Fibroblast of lung (primary cell): ENCODE measurements at regions not wholly inside any gene's neighbourhood (a gene's known extent, or its start where the extent isn't known, plus 50 kb on each side); places are given as distances from the start of the nearest gene placed in this dataset.
A peak's percentile ranks its signal among the peaks of the same experiment; 100 is the strongest.

Source experiments
- DNase-seq, 2 donors: peaks; one replicate each; pipeline versions ENCODE4 v3.0.0 to v3.0.0-alpha.2; 2010; ENCODE audit warnings: low read depth in 2 of 2
- H2AFZ ChIP-seq: 2 replicates; pipeline ENCODE4 v1.5.1; 2012; ENCODE audit warnings: low read length, control low read depth, inconsistent platforms
- H3K27ac ChIP-seq: 2 replicates; pipeline ENCODE4 v1.5.1; 2011; ENCODE audit warnings: low read length, control low read depth; ENCODE audit not compliant: insufficient read depth
- H3K27me3 ChIP-seq: 2 replicates; pipeline ENCODE4 v1.5.1; 2011; ENCODE audit warnings: mild to moderate bottlenecking, low read length; ENCODE audit not compliant: control insufficient read depth, insufficient read depth
- H3K36me3 ChIP-seq: 2 replicates; pipeline ENCODE4 v1.5.1; 2011; ENCODE audit warnings: low read length; ENCODE audit not compliant: control insufficient read depth, insufficient read depth
- H3K4me1 ChIP-seq: 2 replicates; pipeline ENCODE4 v1.5.1; 2011; ENCODE audit warnings: low read length; ENCODE audit not compliant: control insufficient read depth, insufficient read depth; ENCODE audit errors: extremely low read depth
- H3K4me2 ChIP-seq: 2 replicates; pipeline ENCODE4 v1.5.1; 2011; ENCODE audit warnings: low read length, control low read depth; ENCODE audit not compliant: insufficient read depth; ENCODE audit errors: extremely low read depth
- H3K4me3 ChIP-seq, 4 experiments: fragments of 200-600 bp in 1 of 4; sonication (generic) in 1 of 4; replicated peaks in 1 of 4; 2 replicates each; pipeline ENCODE4 v1.5.1; 2011 to 2016; ENCODE audit warnings: low read length in 4 of 4, low read depth in 3 of 4, mild to moderate bottlenecking in 3 of 4, control low read depth in 2 of 4, inconsistent platforms in 1 of 4, mixed read lengths in 1 of 4; ENCODE audit not compliant: insufficient read depth in 1 of 4; ENCODE audit errors: control extremely low read depth in 1 of 4
- H3K79me2 ChIP-seq: 2 replicates; pipeline ENCODE4 v1.5.1; 2012; ENCODE audit warnings: mild to moderate bottlenecking, low read length, inconsistent platforms; ENCODE audit not compliant: control insufficient read depth, insufficient read depth
- H3K9ac ChIP-seq: 2 replicates; pipeline ENCODE4 v1.5.1; 2011; ENCODE audit warnings: mild to moderate bottlenecking, low read length, control low read depth; ENCODE audit not compliant: insufficient read depth
- H3K9me3 ChIP-seq: 2 replicates; pipeline ENCODE4 v1.5.1; 2012; ENCODE audit warnings: low read depth, low read length; ENCODE audit not compliant: control insufficient read depth, insufficient read depth
- H4K20me1 ChIP-seq: 2 replicates; pipeline ENCODE4 v1.5.1; 2011; ENCODE audit warnings: low read length; ENCODE audit not compliant: control insufficient read depth, insufficient read depth; ENCODE audit errors: extremely low read depth
- EZH2 ChIP-seq: IDR thresholded peaks from 2 replicates; pipeline ENCODE4 v1.5.1; 2012; ENCODE audit warnings: low read length, control low read depth, mild to moderate bottlenecking; ENCODE audit errors: missing control alignments
- TF ChIP-seq, protein P1 (sequence below), 2 donors: IDR thresholded peaks in 1 of 2; conservative IDR thresholded peaks in 1 of 2; 1 replicate in 1 of 2; 2 replicates in 1 of 2; pipeline ENCODE4 v1.5.1; 2011 to 2012; ENCODE audit warnings: low read length in 2 of 2, control low read depth in 1 of 2, inconsistent platforms in 1 of 2, low read depth in 1 of 2, mild to moderate bottlenecking in 1 of 2

DNA sequence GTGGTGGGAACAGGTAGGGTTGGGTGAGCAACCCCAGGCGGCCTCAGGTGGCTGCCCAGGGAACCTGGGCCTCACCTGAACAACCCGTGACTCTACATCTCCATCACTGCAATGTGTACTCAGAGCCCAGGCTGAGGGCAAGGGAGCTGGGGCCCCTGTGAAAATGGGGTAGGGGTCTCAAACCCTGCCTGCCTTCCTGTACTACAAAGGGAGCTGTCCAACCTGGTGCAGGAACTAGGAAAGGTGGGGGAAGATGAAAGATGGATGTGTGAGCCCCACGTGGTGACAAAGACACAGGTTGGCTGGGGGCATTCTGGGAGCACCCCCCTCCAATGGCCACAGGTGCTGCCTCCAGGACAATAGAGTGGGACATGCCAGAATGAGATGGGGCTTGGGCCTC, 62.1 kb upstream of the SLC2A12 start:
- no peak for DNase-seq
- H3K79me2 ChIP-seq = no peaks in the 10 kb centered on the region
- H3K4me1 ChIP-seq = no peaks in the 10 kb centered on the region
- H2AFZ ChIP-seq = no peak overlapping the region
- H4K20me1 ChIP-seq = no peaks in the 10 kb centered on the region
- H3K27ac ChIP-seq = no peak overlapping the region
- H3K9ac ChIP-seq = no peak overlapping the region
- TF ChIP-seq, protein P1, sequence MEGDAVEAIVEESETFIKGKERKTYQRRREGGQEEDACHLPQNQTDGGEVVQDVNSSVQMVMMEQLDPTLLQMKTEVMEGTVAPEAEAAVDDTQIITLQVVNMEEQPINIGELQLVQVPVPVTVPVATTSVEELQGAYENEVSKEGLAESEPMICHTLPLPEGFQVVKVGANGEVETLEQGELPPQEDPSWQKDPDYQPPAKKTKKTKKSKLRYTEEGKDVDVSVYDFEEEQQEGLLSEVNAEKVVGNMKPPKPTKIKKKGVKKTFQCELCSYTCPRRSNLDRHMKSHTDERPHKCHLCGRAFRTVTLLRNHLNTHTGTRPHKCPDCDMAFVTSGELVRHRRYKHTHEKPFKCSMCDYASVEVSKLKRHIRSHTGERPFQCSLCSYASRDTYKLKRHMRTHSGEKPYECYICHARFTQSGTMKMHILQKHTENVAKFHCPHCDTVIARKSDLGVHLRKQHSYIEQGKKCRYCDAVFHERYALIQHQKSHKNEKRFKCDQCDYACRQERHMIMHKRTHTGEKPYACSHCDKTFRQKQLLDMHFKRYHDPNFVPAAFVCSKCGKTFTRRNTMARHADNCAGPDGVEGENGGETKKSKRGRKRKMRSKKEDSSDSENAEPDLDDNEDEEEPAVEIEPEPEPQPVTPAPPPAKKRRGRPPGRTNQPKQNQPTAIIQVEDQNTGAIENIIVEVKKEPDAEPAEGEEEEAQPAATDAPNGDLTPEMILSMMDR (conservative IDR thresholded peaks at IDR 0.05 in 1 of 2, IDR thresholded peaks at IDR 0.05 in 1 of 2; ENCODE audit: low read depth in 1 of 2, low read length in 2 of 2) = no peak
- no peak for TF ChIP-seq EZH2
- no peaks in the 10 kb centered on the region for H3K9me3 ChIP-seq
- H3K27me3 ChIP-seq = no peaks in the 10 kb centered on the region
- H3K36me3 ChIP-seq = no peaks in the 10 kb centered on the region
- H3K4me2 ChIP-seq = no peak overlapping the region
- H3K4me3 ChIP-seq = no peak overlapping the region

DNA sequence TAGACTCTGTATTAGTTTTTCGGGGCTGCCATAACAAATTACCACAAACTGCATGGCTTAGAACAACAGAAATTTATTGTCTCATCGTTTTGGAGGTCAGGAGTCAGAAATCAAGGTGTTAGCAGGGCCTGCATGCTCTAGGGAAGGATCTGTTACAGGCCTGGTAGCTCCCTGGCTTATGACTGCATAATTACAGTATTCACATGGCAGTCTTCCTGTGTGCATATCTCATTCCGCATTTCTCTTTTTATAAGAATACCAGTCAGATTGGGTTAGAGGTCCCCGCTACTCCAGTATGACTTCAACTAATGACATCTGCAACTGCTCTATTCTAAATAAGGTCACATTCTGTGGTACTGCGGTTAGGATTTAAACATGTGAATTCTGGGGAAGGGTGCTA, 59.3 kb upstream of the SLC2A12 start:
- Histone ChIP-seq H3K27me3 (no peaks in the 10 kb centered on the region), H3K9ac (no peak overlapping the region), H3K27ac (no peak overlapping the region), H3K4me1 (no peaks in the 10 kb centered on the region), H3K4me2 (no peak overlapping the region), H3K36me3 (no peaks in the 10 kb centered on the region), H3K4me3 (no peak overlapping the region), H4K20me1 (no peaks in the 10 kb centered on the region), H3K9me3 (no peaks in the 10 kb centered on the region), H2AFZ (no peak overlapping the region), H3K79me2 (no peaks in the 10 kb centered on the region)
- DNase-seq = no peak
- TF ChIP-seq EZH2 = no peak
- TF ChIP-seq, protein P1 (conservative IDR thresholded peaks at IDR 0.05 in 1 of 2, IDR thresholded peaks at IDR 0.05 in 1 of 2; ENCODE audit: low read depth in 1 of 2, low read length in 2 of 2) = no peak

DNA sequence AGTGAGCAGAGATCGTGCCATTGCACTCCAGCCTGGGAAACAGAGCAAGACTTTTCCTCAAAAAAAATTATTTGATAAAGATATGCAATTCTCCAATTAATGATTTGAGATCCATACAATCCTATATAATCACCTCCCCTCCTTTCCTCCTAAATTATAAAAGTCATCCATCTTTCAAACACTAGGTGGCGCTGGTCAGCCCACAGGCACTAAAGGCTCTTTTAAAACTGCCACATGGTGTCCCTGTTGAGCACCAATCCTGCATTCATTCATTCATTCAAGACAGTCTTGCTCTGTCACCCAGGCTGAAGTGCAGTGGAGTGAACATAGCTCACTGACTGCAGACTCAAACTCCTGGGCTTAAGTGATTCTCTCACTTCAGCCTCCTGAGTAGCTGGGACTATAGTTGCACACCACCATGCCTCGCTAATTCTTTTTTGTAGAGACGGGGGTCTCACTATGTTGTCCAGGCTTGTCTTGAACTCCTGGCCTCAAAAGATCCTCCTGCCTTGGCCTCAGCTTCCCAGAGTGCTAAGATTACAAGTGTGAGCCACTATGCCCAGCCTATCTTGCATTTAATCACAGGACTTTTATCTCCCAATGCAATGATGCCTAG, 58.7 kb upstream of the SLC2A12 start:
- Histone ChIP-seq H3K4me1 (no peaks in the 10 kb centered on the region), H2AFZ (no peak overlapping the region), H3K79me2 (no peaks in the 10 kb centered on the region), H4K20me1 (no peaks in the 10 kb centered on the region), H3K27ac (no peak overlapping the region), H3K27me3 (no peaks in the 10 kb centered on the region), H3K9ac (no peak overlapping the region), H3K4me3 (no peak overlapping the region), H3K36me3 (no peaks in the 10 kb centered on the region), H3K9me3 (no peaks in the 10 kb centered on the region), H3K4me2 (no peak overlapping the region)
- TF ChIP-seq, protein P1 (conservative IDR thresholded peaks at IDR 0.05 in 1 of 2, IDR thresholded peaks at IDR 0.05 in 1 of 2; ENCODE audit: low read depth in 1 of 2, low read length in 2 of 2) = peak; percentile 82
- no peak for TF ChIP-seq EZH2
- DNase-seq = peak; percentile 45 to 65
